ENCODE measurements at regions not wholly inside any gene's neighbourhood (a gene's known extent, or its start where the extent isn't known, plus 50 kb on each side); places are given as distances from the start of the nearest gene placed in this dataset.

- DNase-seq (ENCODE audit: low read depth), result no peak
- H3K4me3 ChIP-seq (ENCODE audit: low read depth, low read length), result no peak overlapping the region
Observed at GRCh38 chr17:45703806-45704205, 80.3 kb upstream of the CRHR1 start.

GRCh38 chr17:45704251-45704650 is 79.9 kb upstream of the CRHR1 start:
- H3K4me3 ChIP-seq (ENCODE audit: low read depth, low read length), result no peak overlapping the region
- DNase-seq (ENCODE audit: low read depth), result no peak

- no peak for DNase-seq (ENCODE audit: low read depth)
- no peak overlapping the region for H3K4me3 ChIP-seq (ENCODE audit: low read depth, low read length)
Observed at GRCh38 chr17:45705123-45706009, 78.8 kb upstream of the CRHR1 start.

- no peak overlapping the region for H3K4me3 ChIP-seq (ENCODE audit: low read depth, low read length)
- no peak for DNase-seq (ENCODE audit: low read depth)
Observed at GRCh38 chr17:45706033-45706432, 78.1 kb upstream of the CRHR1 start.

- DNase-seq (ENCODE audit: low read depth), result no peak
- H3K4me3 ChIP-seq (ENCODE audit: low read depth, low read length), result no peak overlapping the region
Observed at GRCh38 chr17:45708707-45709290, 75.3 kb upstream of the CRHR1 start.

- no peak overlapping the region for H3K4me3 ChIP-seq (ENCODE audit: low read depth, low read length)
- no peak for DNase-seq (ENCODE audit: low read depth)
Observed at GRCh38 chr17:45709728-45710288, 74.3 kb upstream of the CRHR1 start.

GRCh38 chr17:45715787-45716186 is 68.3 kb upstream of the CRHR1 start:
- no peak overlapping the region for H3K4me3 ChIP-seq (ENCODE audit: low read depth, low read length)
- no peak for DNase-seq (ENCODE audit: low read depth)

GRCh38 chr17:45718791-45719190 is 65.3 kb upstream of the CRHR1 start:
- DNase-seq (ENCODE audit: low read depth), result no peak

GRCh38 chr17:45719335-45720071 is 64.6 kb upstream of the CRHR1 start:
- DNase-seq (ENCODE audit: low read depth), result peak; percentile 16
- H3K4me3 ChIP-seq (ENCODE audit: low read depth, low read length), result no peak overlapping the region

More at GRCh38 chr17:45718791-45719190, 65.3 kb upstream of the CRHR1 start:
- H3K4me3 ChIP-seq (ENCODE audit: low read depth, low read length), result no peak overlapping the region

GRCh38 chr17:45720386-45720785 is 63.7 kb upstream of the CRHR1 start:
- no peak overlapping the region for H3K4me3 ChIP-seq (ENCODE audit: low read depth, low read length)
- DNase-seq (ENCODE audit: low read depth), result no peak

- DNase-seq (ENCODE audit: low read depth), result no peak
- H3K4me3 ChIP-seq (ENCODE audit: low read depth, low read length), result no peak overlapping the region
Observed at GRCh38 chr17:45722161-45722560, 62.0 kb upstream of the CRHR1 start.

- no peak overlapping the region for H3K4me3 ChIP-seq (ENCODE audit: low read depth, low read length)
- DNase-seq (ENCODE audit: low read depth), result no peak
Observed at GRCh38 chr17:45729294-45729907, 54.7 kb upstream of the CRHR1 start.

GRCh38 chr17:45730192-45730591 is 53.9 kb upstream of the CRHR1 start:
- no peak for DNase-seq (ENCODE audit: low read depth)
- no peak overlapping the region for H3K4me3 ChIP-seq (ENCODE audit: low read depth, low read length)

- no peak overlapping the region for H3K4me3 ChIP-seq (ENCODE audit: low read depth, low read length)
- DNase-seq (ENCODE audit: low read depth), result no peak
Observed at GRCh38 chr17:45731459-45731858, 52.7 kb upstream of the CRHR1 start.

GRCh38 chr17:45732926-45733505 is 51.1 kb upstream of the CRHR1 start:
- DNase-seq (ENCODE audit: low read depth), result no peak
- H3K4me3 ChIP-seq (ENCODE audit: low read depth, low read length), result no peak overlapping the region

- H3K4me3 ChIP-seq (ENCODE audit: low read depth, low read length), result no peak overlapping the region
- no peak for DNase-seq (ENCODE audit: low read depth)
Observed at GRCh38 chr17:45733781-45734180, 50.3 kb upstream of the CRHR1 start.
